ENCODE measurements at regions not wholly inside any gene's neighbourhood (a gene's known extent, or its start where the extent isn't known, plus 50 kb on each side); places are given as distances from the start of the nearest gene placed in this dataset.

- Histone ChIP-seq H3K4me2 (ENCODE audit: low read length) (no peak overlapping the region), H4K20me1 (ENCODE audit: control insufficient read depth, insufficient read depth, low read depth, low read length) (no peaks in the 10 kb centered on the region), H3K4me3 (ENCODE audit: low read length) (no peak overlapping the region), H3K79me2 (ENCODE audit: control insufficient read depth, low read length) (no peaks in the 10 kb centered on the region), H3K36me3 (ENCODE audit: control insufficient read depth, low read length) (no peaks in the 10 kb centered on the region), H3K4me1 (ENCODE audit: control insufficient read depth, low read length) (no peaks in the 10 kb centered on the region), H3K9me3 (ENCODE audit: control insufficient read depth, insufficient read depth, low read length) (peaks cover 8% of the 10 kb centered on the region; the same call in 1 of the 2 replicates), H3K27me3 (ENCODE audit: control insufficient read depth, low read length) (no peaks in the 10 kb centered on the region), H3K9me2 (replicated peaks; ENCODE audit: control insufficient read depth, low read length) (no peaks in the 10 kb centered on the region), H3K27ac (ENCODE audit: low read depth, low read length) (no peak overlapping the region), H3F3A (ENCODE audit: control insufficient read depth, insufficient read depth) (no peaks in the 10 kb centered on the region)
- TF ChIP-seq EZH2phosphoT487 (IDR thresholded peaks at IDR 0.05; ENCODE audit: borderline replicate concordance, low read length) = no peak
- TF ChIP-seq, protein P1, sequence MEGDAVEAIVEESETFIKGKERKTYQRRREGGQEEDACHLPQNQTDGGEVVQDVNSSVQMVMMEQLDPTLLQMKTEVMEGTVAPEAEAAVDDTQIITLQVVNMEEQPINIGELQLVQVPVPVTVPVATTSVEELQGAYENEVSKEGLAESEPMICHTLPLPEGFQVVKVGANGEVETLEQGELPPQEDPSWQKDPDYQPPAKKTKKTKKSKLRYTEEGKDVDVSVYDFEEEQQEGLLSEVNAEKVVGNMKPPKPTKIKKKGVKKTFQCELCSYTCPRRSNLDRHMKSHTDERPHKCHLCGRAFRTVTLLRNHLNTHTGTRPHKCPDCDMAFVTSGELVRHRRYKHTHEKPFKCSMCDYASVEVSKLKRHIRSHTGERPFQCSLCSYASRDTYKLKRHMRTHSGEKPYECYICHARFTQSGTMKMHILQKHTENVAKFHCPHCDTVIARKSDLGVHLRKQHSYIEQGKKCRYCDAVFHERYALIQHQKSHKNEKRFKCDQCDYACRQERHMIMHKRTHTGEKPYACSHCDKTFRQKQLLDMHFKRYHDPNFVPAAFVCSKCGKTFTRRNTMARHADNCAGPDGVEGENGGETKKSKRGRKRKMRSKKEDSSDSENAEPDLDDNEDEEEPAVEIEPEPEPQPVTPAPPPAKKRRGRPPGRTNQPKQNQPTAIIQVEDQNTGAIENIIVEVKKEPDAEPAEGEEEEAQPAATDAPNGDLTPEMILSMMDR (IDR thresholded peaks at IDR 0.05; ENCODE audit: low read depth, low read length, poor library complexity, severe bottlenecking) = no peak
Measured at GRCh38 chr1:2933431-2934155, 87.7 kb upstream of the ACTRT2 start.

- no peaks in the 10 kb centered on the region for H3K79me2 ChIP-seq (ENCODE audit: control insufficient read depth, low read length)
- H3K27me3 ChIP-seq (ENCODE audit: control insufficient read depth, low read length) = no peaks in the 10 kb centered on the region
- no peaks in the 10 kb centered on the region for H3F3A ChIP-seq (ENCODE audit: control insufficient read depth, insufficient read depth)
- no peaks in the 10 kb centered on the region for H4K20me1 ChIP-seq (ENCODE audit: control insufficient read depth, insufficient read depth, low read depth, low read length)
- H3K36me3 ChIP-seq (ENCODE audit: control insufficient read depth, low read length) = no peaks in the 10 kb centered on the region
- no peak overlapping the region for H3K27ac ChIP-seq (ENCODE audit: low read depth, low read length)
- no peaks in the 10 kb centered on the region for H3K9me2 ChIP-seq (replicated peaks; ENCODE audit: control insufficient read depth, low read length)
- H3K4me1 ChIP-seq (ENCODE audit: control insufficient read depth, low read length) = no peaks in the 10 kb centered on the region
- no peak overlapping the region for H3K4me3 ChIP-seq (ENCODE audit: low read length)
- peaks cover 8% of the 10 kb centered on the region; the same call in 1 of the 2 replicates for H3K9me3 ChIP-seq (ENCODE audit: control insufficient read depth, insufficient read depth, low read length)
- H3K4me2 ChIP-seq (ENCODE audit: low read length) = no peak overlapping the region
- TF ChIP-seq EZH2phosphoT487 (IDR thresholded peaks at IDR 0.05; ENCODE audit: borderline replicate concordance, low read length) = no peak
- TF ChIP-seq, protein P1 (IDR thresholded peaks at IDR 0.05; ENCODE audit: low read depth, low read length, poor library complexity, severe bottlenecking) = no peak
Measured at GRCh38 chr1:2934156-2934540, 87.1 kb upstream of the ACTRT2 start.

GRCh38 chr1:2934642-2935081 lies 86.6 kb upstream of the ACTRT2 start:
- H3K36me3 ChIP-seq (ENCODE audit: control insufficient read depth, low read length) = no peaks in the 10 kb centered on the region
- H3K9me2 ChIP-seq (replicated peaks; ENCODE audit: control insufficient read depth, low read length) = no peaks in the 10 kb centered on the region
- TF ChIP-seq EZH2phosphoT487 (IDR thresholded peaks at IDR 0.05; ENCODE audit: borderline replicate concordance, low read length) = no peak
- TF ChIP-seq, protein P1 (IDR thresholded peaks at IDR 0.05; ENCODE audit: low read depth, low read length, poor library complexity, severe bottlenecking) = no peak
- no peak overlapping the region for H3K27ac ChIP-seq (ENCODE audit: low read depth, low read length)
- peaks cover 8% of the 10 kb centered on the region; the same call in 1 of the 2 replicates for H3K9me3 ChIP-seq (ENCODE audit: control insufficient read depth, insufficient read depth, low read length)
- no peaks in the 10 kb centered on the region for H4K20me1 ChIP-seq (ENCODE audit: control insufficient read depth, insufficient read depth, low read depth, low read length)
- H3K27me3 ChIP-seq (ENCODE audit: control insufficient read depth, low read length) = no peaks in the 10 kb centered on the region
- no peak overlapping the region for H3K4me3 ChIP-seq (ENCODE audit: low read length)
- no peaks in the 10 kb centered on the region for H3K4me1 ChIP-seq (ENCODE audit: control insufficient read depth, low read length)
- H3K4me2 ChIP-seq (ENCODE audit: low read length) = no peak overlapping the region
- H3F3A ChIP-seq (ENCODE audit: control insufficient read depth, insufficient read depth) = no peaks in the 10 kb centered on the region
- H3K79me2 ChIP-seq (ENCODE audit: control insufficient read depth, low read length) = no peaks in the 10 kb centered on the region

Measured in DOHH2 (cell line).